ENCODE measurements at regions not wholly inside any gene's neighbourhood (a gene's known extent, or its start where the extent isn't known, plus 50 kb on each side); places are given as distances from the start of the nearest gene placed in this dataset.
"Not testable (repeated sequence)": the region's sequence is repeated elsewhere in the genome, so short reads cannot be mapped to it uniquely, and the experiment has no call there.

DNA sequence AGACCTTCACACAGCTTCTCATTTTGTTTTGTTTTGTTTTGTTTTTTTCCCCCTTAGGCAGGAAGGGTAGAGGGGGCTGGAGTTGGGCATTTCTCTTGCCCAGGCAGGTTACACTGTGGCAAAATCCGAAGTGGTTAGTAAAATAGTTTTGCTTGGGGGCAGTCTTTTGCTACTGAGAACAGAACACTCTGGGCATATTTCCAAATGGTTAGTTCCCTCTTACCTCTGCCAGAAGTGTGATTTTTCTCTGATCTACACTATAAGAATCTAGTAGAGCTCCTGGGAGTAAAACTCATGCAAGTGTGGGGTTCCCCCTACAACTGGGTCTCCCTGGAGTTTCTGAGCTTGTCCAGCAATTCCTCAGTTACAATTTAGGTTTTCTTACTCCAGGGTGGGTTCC is 61.7 kb downstream of the NPS start:
- no peak for DNase-seq

DNA sequence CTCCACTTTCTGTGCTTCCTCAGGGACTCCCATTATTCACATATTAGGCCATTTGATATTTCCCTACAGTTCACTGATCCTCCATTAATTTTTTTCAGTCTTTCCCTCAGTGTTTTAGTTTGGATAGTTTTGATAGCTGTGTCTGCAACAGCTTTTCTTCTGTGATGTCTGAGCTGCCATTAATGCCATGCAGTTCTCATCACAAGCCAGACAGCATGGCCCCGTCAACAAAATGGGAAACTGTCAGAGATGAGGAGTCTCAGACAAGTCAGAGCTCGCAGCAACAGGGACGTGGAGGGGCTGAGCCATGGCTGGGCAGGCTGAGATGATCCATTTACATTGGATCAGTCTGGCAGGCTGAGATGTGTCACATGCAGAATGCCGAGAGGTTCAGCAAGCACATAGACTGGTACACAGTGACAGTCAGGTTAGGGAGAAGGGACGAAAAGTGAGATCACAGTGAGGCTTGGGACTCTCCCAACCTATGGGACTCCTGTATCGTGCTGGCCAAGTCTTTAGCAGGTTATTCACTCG is 65.4 kb downstream of the NPS start:
- no peak for DNase-seq

DNA sequence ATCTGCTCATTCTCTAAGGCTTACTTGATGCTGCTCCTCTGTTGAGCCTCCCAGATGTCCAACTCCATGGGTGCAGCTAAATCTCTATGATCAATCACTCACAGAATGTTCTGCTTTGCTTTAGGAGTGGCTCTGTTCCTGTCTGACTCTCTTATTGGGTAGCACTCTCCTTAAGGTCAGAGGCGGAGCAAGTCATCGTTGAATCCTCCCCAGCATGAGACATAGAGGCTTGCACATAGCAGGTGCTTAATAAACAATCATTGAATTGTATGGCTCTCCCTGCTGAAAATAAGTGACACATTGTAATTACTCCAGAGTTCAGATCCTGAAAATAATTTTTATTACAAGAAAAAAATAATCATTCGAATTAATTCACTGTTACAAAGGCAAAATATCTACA is 69.7 kb downstream of the NPS start:
- DNase-seq = no peak

DNA sequence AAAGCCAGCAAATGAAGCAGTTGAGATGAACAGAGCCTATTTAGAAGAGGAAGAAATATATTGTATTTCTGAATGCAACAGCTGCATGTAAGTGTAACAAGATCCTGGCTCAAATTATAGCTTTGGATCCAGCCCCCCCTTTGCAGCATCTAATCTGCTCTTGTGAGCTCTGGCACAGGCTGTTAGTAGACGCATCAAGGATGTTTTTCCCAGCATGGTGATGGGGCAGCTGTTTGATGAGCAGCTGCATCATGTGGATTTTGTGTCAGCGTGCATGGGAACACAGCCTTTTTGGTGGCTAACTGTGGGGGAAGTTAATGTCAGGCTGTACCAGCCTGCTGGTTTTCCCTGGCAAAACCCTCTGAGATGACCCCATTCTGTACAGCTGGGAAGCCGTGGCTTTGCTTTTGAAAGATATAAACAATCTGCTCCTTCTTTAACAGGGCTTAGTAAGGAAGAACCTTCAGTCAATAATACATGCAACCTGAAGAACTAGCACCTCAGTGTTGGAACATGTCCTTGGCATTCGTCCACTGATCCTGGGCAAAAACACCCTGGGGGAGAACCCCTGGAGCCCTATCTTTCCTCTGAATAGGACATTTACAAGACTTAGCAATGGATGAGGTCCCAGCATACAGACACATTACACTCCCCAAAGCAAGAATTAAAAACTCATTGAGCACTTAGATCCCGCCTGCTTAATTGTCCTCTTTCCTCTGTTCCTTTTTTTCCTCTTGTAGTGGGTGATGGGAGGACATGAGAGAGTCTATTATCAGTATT is 70.6 kb downstream of the NPS start:
- DNase-seq = peak; percentile 32

- DNase-seq = no peak
These were observed 86.8 kb downstream of the NPS start for GRCh38 chr10:127635882-127636281.

GRCh38 chr10:127648885-127649284 is 88.1 kb upstream of the FOXI2 start:
- DNase-seq = no peak

- DNase-seq = no peak
These were observed 87.3 kb upstream of the FOXI2 start for GRCh38 chr10:127649642-127650041.

DNA sequence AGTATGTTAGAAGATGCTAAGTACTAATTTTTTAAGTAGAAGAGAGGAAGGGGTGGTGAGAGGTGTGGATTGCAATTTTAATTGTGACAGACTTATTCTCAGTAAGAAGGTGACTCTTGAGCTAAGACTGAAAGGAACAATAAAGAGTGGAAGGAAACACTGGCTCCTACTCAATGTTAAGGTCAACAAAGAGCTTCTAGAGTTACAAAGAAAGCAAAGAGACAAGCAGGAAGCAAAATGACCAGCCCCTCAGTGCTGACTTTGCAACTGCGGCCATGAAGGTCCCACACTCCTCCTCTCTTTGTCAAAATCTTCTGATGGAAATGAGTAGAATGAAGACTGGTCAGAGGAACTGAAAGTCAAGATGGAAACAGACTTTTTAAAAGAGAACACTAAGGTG is 79.9 kb upstream of the FOXI2 start:
- DNase-seq = no peak

- DNase-seq = not testable (repeated sequence)
These were observed 60.6 kb upstream of the FOXI2 start for GRCh38 chr10:127676430-127676829.

DNA sequence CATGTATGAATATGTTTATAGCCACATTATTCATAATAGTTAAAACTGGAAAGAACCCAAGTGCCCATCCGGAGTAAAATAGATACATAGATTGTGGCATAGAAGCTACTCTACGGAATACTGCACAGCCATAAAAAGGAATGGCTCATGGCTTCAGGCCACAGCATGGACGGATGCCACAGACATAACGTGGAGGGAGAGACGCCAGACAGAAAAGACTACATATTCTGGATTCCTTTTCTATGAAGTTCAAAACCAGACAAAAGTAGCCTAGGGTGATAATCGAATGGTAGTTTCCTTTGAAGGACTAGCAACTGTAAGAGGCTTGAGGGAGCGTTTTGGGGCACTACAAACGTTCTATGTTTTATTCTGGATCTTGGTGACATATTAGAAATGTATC is 58.9 kb upstream of the FOXI2 start:
- no peak for DNase-seq

GRCh38 chr10:127679642-127680255 is 57.2 kb upstream of the FOXI2 start:
- no peak for DNase-seq
